ENCODE measurements at regions not wholly inside any gene's neighbourhood (a gene's known extent, or its start where the extent isn't known, plus 50 kb on each side); places are given as distances from the start of the nearest gene placed in this dataset.

DNA sequence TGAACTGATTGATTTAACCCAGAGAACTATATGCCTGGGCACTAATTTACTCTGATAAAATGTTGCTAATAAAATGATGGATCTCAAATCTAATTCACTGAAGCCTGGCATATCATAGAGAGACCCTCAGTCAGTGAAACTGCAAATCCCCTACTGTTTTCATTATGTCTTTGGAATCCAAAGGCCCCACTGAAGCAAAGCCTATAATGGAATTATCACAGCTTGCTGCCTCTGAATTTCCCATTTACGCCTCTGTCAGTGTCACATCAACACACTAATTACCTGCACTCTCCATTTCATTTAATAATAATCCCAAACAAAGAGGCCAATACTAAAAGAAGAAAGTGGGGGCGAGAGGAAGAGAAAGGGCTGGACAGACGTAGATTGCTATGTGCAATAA lies 470.9 kb downstream of the MBD2 start:
- no peak for DNase-seq (ENCODE audit: low read depth)

DNA sequence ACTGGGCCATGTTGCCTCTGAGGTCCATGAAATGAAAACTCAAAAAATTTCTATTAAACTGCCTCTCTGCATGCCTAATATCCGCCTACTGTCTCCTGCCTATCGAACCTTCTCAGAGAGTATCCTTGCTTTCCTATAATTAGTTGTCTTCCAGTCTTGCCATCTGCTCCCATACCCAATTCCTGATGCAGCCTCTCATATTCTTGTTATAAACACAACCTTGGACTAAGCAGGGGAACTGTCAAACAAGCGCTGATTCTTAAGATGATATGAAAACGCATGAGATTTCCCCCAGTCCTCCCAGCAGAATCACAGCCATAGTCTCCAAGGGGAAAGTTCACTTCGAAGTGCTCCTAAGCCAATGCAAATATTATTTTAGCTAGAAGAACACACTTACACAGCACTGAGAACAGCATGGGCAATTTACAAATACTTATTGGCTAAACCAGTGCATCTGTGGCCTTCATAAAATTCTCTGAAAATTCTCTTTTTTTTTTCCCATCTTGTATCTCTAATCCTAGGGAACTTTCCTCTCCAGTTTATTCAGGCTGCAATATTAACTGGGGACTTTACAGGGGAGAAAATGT lies 471.6 kb downstream of the MBD2 start:
- DNase-seq (ENCODE audit: low read depth): no peak

DNA sequence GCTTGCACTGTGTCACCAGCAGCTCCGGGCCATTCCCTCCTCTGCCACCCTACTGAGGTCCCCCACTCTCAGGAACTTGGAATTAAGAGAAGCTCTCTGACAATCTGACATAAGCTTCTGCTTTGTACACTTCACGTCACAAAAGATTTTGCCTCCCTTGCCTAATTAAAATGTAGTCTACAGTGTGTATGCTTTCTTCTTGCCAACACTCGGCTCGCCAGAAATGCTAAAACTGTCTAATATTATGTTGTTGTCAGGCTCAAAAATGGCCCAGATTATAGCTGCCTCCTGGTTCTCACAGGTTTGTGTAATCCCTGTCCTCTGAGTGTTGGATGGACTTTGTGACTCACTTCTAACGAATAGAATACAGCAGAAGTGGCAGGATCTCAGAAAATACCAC lies 474.7 kb downstream of the MBD2 start:
- no peak for DNase-seq (ENCODE audit: low read depth)

DNA sequence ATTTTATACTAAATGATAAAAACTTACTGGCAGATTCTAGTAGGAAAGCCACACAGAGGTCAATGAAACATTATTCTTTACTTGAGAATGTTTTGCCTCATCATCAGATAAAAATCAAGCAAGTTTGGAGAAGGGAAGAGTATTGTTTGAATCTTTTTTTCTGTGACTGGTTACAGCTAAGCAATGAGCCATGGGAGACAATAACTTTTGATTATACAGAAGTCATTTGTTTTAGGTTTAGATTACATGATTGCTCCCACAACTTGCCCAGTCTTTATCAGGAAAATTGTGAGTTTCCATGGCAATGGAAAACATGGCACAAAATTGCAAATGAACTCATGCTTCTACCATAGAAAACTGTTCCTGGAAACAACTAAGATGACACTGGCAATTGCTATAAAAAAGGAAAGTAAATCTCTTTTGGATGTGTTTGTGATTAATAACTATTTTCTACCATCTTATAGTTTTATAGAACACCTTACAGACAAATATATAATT lies 476.8 kb downstream of the MBD2 start:
- no peak for DNase-seq (ENCODE audit: low read depth)

DNA sequence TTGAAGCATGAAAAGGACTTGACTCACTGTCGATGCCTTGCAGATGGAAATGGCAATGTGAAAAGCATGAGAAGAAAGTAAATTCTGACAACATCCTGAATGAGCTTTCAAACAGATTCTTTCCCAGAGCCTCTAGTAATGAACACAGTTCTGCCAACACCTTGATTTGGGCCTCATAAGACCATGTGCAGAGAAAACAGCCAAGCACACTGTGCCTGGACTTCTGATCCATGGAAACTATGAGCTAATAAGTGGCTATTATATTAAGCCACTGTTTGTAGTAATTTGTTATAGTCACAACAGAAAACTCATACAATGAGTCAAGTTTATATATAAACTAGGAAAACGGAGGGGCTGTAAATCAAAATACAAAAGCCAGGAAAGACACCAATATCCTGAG lies 477.3 kb downstream of the MBD2 start:
- DNase-seq (ENCODE audit: low read depth): no peak

DNA sequence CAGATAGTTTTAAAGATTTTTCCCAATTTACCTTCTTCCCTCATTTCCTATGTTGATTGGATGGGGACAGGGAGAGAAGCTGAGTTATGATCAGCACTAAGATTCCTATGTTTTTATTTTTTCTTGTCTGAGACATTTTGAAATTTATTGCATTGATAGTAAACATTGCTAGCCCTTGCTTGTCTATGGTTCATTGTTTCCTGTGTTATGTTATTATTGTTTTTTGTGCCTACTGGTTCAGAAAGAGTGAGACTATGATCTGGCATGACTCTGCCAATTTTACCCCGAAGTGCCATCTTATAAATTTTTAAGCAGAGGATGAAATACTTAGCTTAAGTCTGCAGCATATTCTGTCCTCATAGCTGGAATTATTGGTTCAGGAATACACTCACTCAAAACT lies 478.5 kb downstream of the MBD2 start:
- no peak for DNase-seq (ENCODE audit: low read depth)

DNA sequence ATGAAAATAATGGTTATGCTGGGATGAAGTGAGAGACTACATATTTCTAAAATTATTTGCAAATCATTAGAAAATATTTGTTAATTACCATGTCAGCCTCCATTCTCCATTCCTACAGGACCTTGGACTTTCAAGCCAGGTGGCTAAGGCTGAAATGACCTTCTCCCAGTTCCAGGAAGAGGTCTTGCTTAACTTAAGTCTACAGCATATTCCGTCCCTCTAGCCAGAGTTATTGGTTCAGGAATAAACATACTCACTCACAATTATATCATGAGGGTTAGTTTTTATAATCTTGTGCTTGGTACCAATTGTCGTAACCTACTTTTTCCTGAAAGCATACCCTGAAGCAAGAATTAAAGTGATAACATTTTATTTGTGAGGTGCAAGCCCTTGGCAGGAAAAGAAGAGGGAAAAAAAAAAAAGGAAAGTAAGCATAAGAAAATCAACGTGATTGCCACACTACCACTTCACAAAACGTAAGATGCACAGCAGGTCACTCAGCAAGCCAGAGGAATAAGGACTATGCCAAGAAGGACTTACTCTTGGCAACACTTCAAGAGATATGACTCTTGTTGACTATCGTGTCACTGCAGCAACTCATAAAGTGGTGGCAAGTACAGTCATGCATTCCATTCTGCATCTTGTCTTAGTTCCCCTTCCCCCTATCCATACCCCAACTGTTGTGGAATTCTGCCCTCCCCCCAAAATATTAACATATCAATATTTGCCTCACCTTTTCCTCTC lies 479.1 kb downstream of the MBD2 start:
- peak; percentile 2 for DNase-seq (ENCODE audit: low read depth)

DNA sequence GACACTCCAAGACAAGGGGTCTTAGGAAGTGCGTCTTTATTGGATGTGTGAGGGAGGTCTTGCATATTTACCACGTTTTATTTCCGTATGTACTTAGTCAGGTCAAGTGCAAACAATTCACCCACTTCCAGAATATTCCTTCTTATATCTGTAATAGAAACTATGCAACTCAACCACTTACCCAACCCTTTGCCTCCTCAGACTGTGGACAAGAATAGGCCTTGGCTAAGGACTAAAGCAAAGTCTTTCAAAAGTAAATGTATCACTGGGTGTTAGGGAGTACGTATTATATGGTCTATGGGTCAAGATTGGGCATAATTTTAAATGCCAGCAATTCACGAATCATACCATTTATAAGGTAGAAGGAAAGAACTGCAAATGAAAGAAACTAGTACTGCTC lies 484.8 kb downstream of the MBD2 start:
- DNase-seq (ENCODE audit: low read depth): no peak

DNA sequence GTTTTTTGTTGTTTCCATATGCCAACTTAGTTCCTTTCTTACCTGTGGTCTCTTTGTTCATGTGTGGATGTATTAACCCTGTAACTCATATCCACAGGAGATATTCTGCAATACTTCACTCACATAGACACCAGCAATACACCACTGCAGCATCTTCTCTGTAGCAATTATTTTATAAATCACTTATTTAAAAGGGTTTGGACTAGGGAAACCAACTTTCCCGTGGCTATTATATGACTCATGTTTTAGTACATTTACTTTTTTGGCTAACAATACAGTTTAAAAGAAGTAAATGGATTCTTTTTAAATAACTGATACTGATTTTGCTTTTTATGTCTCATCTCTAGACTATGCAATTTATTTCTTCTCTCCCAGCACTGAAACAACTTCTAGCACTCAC lies 488.9 kb downstream of the MBD2 start:
- DNase-seq (ENCODE audit: low read depth): no peak

DNA sequence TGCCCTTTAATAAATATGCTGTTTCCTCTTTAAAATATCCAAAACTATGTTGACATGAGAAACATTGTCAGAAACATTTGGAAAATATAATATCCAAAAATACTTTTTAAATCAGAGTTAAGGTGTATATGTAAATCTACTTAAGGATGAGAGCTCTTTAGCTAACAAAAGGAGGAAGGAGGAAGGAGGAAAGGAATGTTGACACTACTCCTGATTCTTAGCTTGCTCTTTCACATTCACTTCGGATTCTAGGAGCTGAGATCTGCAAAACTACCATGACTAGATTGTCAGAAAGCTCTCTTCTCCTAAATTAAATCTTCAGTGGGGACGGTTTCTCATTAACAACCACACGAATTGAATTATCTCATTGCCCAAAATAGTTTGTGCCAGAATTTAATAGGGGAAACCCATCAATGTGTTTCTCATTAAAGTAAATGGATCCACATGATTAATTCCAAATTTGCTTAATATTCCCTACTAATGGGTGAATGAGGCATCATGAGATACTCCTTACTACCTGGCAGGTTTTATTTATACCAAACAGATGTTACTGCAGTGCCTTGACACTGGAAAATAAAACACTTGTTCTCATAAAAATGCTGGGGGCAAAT lies 509.1 kb downstream of the MBD2 start:
- no peak for DNase-seq (ENCODE audit: low read depth)

DNA sequence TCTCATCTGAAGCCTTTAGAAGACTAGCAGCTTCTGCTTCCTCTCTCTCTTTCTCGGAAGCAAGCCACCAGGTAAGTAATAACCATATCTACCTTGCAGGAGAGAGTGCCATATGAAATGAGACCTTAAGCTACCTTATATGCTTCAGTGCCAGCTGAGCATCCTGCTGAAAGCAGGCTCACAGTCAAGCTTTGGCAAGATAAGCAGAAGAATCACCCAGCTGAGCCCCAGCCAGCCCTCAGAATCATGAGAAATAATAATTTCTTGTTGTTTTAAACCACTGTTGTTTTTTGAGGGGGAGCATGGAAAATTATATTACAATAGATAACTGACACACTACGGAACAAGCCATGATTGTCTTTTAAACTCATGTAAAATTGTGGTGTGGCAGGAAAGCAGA lies 514.4 kb downstream of the MBD2 start:
- no peak for DNase-seq (ENCODE audit: low read depth)

DNA sequence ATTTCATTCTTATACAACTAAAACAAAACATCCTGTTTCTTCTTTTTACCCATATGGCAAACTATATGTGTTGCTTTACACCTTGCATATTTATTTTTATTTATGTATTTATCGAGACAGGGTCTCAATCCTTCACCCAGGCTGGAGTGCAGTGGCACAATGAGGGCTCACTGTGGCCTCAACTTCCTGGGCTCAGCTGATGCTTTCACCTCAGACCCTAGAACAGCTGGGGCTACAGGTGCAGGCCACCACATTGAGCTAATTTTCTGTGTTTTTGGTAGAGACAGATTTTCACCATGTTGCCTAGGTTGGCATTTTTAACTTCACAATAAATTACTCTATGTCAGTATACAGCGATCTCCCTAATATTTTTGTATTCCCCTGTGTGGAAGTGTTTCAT lies 522.0 kb downstream of the MBD2 start:
- no peak for DNase-seq (ENCODE audit: low read depth)

DNA sequence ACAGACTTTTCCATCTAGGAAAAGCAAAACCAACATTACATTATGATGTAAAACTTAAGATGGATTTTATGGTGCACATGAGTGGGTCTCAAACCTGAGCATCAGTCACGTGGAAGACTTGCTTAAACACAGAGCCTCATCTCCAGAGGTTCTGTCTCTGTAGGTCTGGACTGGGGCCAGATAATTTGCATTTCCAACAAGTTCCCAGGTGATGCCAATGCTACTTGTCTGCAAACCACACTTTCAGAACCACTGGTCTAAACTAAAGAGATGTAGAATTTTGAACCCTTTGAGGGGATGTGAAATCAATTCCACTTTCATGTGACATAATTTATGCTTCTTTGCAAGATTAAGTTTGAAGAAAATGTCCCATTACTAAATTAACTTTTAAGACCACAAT lies 522.8 kb downstream of the MBD2 start:
- no peak for DNase-seq (ENCODE audit: low read depth)

DNA sequence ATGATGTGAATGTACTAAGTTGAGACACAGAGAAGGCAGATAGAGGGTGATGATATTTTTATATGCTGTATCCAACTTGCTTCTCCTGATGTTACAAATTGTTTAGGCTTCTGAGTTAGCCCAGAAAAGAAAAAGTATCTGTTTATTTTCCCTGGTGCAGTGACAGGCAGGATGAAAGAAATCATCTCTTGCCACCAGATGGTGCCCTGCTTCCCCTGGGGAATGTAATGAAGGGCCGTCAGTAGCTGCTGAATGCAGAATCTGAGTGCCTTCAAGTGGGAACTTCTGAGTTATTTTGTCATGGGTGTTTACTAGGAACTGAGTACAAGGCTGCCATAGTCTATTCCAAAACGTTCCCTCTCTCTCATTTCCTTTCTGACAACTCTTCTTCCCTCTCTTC lies 525.6 kb downstream of the MBD2 start:
- DNase-seq (ENCODE audit: low read depth): no peak

DNA sequence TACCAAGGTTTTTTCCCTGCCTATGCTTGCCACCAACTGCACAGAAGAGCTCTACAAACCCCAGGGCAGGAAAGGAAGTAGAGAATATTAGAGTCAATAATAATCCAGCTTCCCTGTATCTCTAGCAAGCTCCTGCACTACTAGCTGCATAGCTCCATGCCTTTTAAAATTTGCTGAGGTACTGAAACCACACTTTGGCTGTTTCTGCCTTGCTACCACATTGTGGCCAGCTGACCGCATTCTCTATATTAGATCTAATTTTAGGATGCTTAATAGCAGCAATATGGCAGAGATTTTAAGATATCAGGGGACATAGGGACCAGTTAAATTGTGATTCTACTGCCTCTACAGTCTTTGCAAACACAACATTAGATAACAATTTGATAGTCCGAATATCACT lies 534.6 kb downstream of the MBD2 start:
- no peak for DNase-seq (ENCODE audit: low read depth)

DNA sequence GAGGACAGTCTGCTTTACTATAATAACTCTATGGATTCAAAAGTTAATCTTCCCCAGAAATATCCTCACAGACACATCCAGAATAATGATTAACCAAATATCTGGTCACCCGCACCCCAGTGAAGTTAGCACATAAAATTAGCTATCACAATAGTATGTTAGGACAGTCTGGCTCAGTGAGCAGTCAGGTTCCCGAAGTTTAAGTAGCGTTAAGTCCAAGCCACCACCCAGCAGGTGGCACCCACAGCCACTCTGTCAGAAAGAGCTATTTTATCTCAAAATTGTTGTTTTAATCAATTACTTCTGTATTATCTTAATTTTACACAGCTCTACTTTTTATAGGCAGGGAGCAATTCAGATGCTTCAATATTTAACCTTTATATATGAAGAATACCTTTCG lies 537.5 kb downstream of the MBD2 start:
- DNase-seq (ENCODE audit: low read depth): no peak

DNA sequence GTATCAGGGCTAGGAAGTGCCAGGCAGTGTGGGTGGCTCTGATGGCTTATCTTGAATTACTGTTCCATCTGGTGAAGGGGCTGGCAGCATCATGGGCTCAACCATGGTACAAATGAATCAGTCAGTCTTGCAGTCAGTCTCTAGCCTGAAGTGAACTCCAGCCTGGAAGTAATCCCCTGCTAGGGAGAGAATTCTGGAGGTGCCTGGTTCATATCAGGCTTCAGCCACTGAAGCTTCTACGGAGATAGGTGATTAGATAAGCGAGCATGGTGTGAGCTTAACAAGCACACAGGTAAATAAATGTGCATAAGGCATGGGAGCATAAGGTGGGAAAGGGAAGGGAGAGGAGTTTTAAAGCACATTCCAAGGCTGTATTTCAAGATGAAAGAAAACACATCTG lies 541.7 kb downstream of the MBD2 start:
- no peak for DNase-seq (ENCODE audit: low read depth)

DNA sequence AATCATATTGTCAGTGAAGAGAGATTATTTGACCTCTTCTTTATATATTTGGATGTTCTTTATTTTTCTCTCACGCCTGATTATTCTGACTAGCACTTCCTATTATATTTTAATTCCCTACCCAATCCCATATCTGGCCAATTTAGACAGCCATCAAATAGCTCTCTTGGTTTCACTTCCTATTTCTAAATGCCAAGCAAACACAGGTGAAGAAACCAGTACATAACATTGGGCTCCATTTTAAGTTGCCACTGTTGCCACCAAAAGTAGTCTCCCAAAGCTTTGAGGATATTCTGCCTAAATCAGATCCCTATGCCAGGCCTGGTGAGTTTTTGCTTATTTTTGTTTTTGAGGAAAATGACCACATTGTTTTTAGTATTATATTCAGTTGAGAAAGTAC lies 547.0 kb downstream of the MBD2 start:
- DNase-seq (ENCODE audit: low read depth): no peak

DNA sequence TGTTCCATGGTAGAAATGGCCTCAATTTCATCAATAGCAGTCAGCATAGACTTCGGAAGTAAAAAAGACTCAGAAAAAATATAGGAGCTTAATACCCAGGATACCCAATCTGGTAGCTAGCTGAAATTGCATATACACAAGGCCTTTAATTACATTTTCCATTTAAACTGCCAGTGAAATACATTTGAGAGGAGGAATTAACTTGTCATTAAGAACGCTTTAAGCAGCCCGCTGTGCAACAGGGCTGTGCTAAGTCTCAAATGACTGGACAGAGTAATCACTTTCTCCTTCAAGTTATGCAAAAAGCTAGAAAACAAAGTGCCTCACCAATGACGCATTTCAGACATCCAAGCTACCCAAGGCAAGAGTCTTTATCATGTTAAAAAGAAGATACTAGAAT lies 558.8 kb downstream of the MBD2 start:
- no peak for DNase-seq (ENCODE audit: low read depth)

DNA sequence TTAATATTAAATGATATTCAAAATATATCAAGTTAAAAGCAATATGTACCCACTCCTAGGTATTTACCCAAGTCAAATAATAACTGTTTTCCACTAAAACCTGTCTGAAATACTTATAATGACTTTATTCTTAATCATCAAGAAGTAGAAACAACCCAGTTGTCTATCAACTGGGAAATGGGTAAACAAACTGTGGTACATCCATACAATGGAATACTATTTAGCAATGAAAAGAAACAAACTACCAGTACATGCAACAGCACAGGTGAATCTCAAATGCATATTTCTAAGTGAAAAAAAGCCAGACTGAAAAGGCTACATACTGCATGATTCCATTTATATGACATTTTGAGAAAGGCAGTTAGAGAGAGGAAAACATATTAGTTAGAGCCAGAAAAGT lies 559.9 kb downstream of the MBD2 start:
- DNase-seq (ENCODE audit: low read depth): no peak

DNA sequence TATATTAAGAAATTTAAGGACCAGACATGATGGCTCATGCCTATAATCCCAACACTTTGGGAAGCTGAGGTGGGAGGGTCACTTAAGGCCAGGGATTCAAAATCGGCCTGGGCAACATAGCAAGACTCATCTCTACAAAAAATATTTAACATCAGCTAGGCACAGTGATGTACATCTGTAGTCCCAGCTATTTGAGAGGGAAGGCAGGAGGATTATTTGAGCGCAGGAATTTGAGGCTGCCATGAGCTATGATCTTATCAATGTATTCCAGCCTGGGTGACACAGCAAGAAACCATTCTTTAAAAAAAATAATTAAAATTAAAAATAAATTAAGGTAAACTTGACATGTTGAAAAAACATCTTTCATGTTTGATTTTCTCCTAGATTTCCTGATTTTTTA lies 564.2 kb downstream of the MBD2 start:
- DNase-seq (ENCODE audit: low read depth): no peak

DNA sequence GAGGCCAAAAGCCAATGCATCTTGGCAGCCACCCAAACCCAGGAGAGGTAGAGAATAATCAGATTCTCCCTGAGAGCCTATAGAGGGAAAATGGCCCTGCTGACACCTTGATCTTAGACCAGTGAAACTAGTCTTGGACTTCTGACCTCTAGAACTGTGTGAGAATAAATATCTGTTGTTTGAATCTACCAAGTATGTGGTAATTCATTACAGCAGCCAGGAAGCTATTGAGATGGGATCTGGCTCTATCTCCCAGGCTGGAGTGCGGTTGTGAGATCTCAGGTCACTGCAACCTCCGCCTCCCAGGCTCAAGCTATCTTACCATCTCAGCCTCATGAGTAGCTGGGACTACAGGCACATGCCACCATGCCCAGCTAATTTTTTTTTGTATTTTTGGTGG lies 567.2 kb downstream of the MBD2 start:
- no peak for DNase-seq (ENCODE audit: low read depth)

DNA sequence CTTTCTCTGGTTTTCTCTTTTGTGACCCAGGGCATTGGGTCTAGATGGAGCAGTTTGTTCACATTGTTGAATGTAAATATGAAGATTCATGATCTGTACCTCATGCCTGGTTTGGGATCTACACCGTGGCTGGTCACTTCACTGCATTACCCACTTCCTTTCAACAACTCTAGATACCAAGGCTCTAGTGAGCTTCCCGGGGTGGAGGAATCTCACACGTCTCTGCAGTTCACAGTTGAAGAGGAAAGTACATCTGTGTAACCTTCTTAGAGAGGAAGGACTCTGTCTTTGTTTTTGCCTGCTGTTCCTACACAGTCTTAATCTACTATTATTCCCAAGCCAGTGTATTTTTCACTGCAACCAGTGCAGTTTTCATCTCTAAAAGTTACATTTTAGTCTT lies 574.8 kb downstream of the MBD2 start:
- DNase-seq (ENCODE audit: low read depth): no peak

Data from GM04503 (cell line).